IPS-NIHi11 (cell line): ENCODE measurements at regions not wholly inside any gene's neighbourhood (a gene's known extent, or its start where the extent isn't known, plus 50 kb on each side); places are given as distances from the start of the nearest gene placed in this dataset.

ENCODE experiments used
- DNase-seq: peaks from one replicate; pipeline ENCODE4 v3.0.0; 2012; ENCODE audit warnings: mixed read lengths, low spot score

GRCh38 chr5:143870362-143870761, 58.4 kb downstream of the HMHB1 start:
- no peak for DNase-seq

- no peak for DNase-seq
Observed at GRCh38 chr5:143870871-143871632, 59.1 kb downstream of the HMHB1 start.

- DNase-seq: peak; percentile 23
Observed at GRCh38 chr5:143871672-143872071, 59.7 kb downstream of the HMHB1 start.

GRCh38 chr5:143874312-143874711, 62.4 kb downstream of the HMHB1 start:
- DNase-seq: peak; percentile 16

GRCh38 chr5:143877196-143877595, 65.2 kb downstream of the HMHB1 start:
- no peak for DNase-seq

GRCh38 chr5:143878430-143878829, 66.5 kb downstream of the HMHB1 start:
- DNase-seq: no peak

GRCh38 chr5:143879646-143880045, 67.7 kb downstream of the HMHB1 start:
- no peak for DNase-seq

- DNase-seq: no peak
Observed at GRCh38 chr5:143880178-143880577, 68.2 kb downstream of the HMHB1 start.

GRCh38 chr5:143882520-143882919, 70.6 kb downstream of the HMHB1 start:
- DNase-seq: no peak

- DNase-seq: no peak
Observed at GRCh38 chr5:143886096-143886495, 74.1 kb downstream of the HMHB1 start.

GRCh38 chr5:143886651-143887638, 75.0 kb downstream of the HMHB1 start:
- DNase-seq: no peak

GRCh38 chr5:143887903-143888665, 76.1 kb downstream of the HMHB1 start:
- no peak for DNase-seq

GRCh38 chr5:143888912-143889311, 77.0 kb downstream of the HMHB1 start:
- no peak for DNase-seq

GRCh38 chr5:143889986-143890385, 78.0 kb downstream of the HMHB1 start:
- DNase-seq: no peak

- DNase-seq: no peak
Observed at GRCh38 chr5:143890487-143890886, 78.5 kb downstream of the HMHB1 start.

GRCh38 chr5:143892271-143892670, 80.3 kb downstream of the HMHB1 start:
- no peak for DNase-seq

- DNase-seq: no peak
Observed at GRCh38 chr5:143892908-143893307, 80.9 kb downstream of the HMHB1 start.

- no peak for DNase-seq
Observed at GRCh38 chr5:143893638-143894037, 81.7 kb downstream of the HMHB1 start.

GRCh38 chr5:143896516-143896915, 84.6 kb downstream of the HMHB1 start:
- no peak for DNase-seq

GRCh38 chr5:143896966-143897365, 85.0 kb downstream of the HMHB1 start:
- DNase-seq: no peak

GRCh38 chr5:143898381-143898780, 86.4 kb downstream of the HMHB1 start:
- no peak for DNase-seq

- no peak for DNase-seq
Observed at GRCh38 chr5:143898916-143899591, 87.1 kb downstream of the HMHB1 start.
